ENCODE measurements at regions not wholly inside any gene's neighbourhood (a gene's known extent, or its start where the extent isn't known, plus 50 kb on each side); places are given as distances from the start of the nearest gene placed in this dataset.

GRCh38 chr10:4208499-4208898, 423.5 kb upstream of the KLF6 start:
- TF ChIP-seq CTCF (IDR thresholded peaks at IDR 0.05 in 8 of 11, conservative IDR thresholded peaks at IDR 0.05 in 3 of 11) (no peak), POLR2AphosphoS5 (IDR thresholded peaks at IDR 0.05) (no peak), POLR2A (IDR thresholded peaks at IDR 0.05) (no peak)
